ENCODE measurements at regions not wholly inside any gene's neighbourhood (a gene's known extent, or its start where the extent isn't known, plus 50 kb on each side); places are given as distances from the start of the nearest gene placed in this dataset.

- no peak for DNase-seq
Observed at GRCh38 chr1:30511991-30512913, 211.1 kb downstream of the MATN1 start.

- DNase-seq: no peak
Observed at GRCh38 chr1:30511563-30511962, 211.8 kb downstream of the MATN1 start.

GRCh38 chr1:30511106-30511505 lies 212.3 kb downstream of the MATN1 start:
- no peak for DNase-seq

- no peak for DNase-seq
Observed at GRCh38 chr1:30509670-30510069, 213.7 kb downstream of the MATN1 start.

- DNase-seq: no peak
Observed at GRCh38 chr1:30508611-30509010, 214.8 kb downstream of the MATN1 start.

- no peak for DNase-seq
Observed at GRCh38 chr1:30508175-30508448, 215.3 kb downstream of the MATN1 start.

- no peak for DNase-seq
Observed at GRCh38 chr1:30507401-30508174, 215.8 kb downstream of the MATN1 start.

- DNase-seq: no peak
Observed at GRCh38 chr1:30507016-30507312, 216.4 kb downstream of the MATN1 start.

- no peak for DNase-seq
Observed at GRCh38 chr1:30506291-30507015, 216.9 kb downstream of the MATN1 start.

GRCh38 chr1:30505853-30506252 lies 217.5 kb downstream of the MATN1 start:
- no peak for DNase-seq

- DNase-seq: no peak
Observed at GRCh38 chr1:30492451-30492850, 230.9 kb downstream of the MATN1 start.

- no peak for DNase-seq
Observed at GRCh38 chr1:30491831-30492230, 231.6 kb downstream of the MATN1 start.

GRCh38 chr1:30490554-30491053 lies 232.8 kb downstream of the MATN1 start:
- DNase-seq: no peak

GRCh38 chr1:30489737-30490389 lies 233.5 kb downstream of the MATN1 start:
- DNase-seq: no peak

GRCh38 chr1:30488324-30488913 lies 235.0 kb downstream of the MATN1 start:
- DNase-seq: no peak

- DNase-seq: no peak
Observed at GRCh38 chr1:30487042-30487441, 236.3 kb downstream of the MATN1 start.

GRCh38 chr1:30485072-30485471 lies 238.3 kb downstream of the MATN1 start:
- no peak for DNase-seq

- DNase-seq: no peak
Observed at GRCh38 chr1:30484668-30485067, 238.7 kb downstream of the MATN1 start.

- no peak for DNase-seq
Observed at GRCh38 chr1:30479575-30479974, 243.8 kb downstream of the MATN1 start.

GRCh38 chr1:30478799-30479563 lies 244.4 kb downstream of the MATN1 start:
- DNase-seq: no peak

GRCh38 chr1:30478283-30478682 lies 245.1 kb downstream of the MATN1 start:
- no peak for DNase-seq

- DNase-seq: no peak
Observed at GRCh38 chr1:30477588-30477987, 245.8 kb downstream of the MATN1 start.

Measured in hindlimb muscle (tissue), 1 donor.